Skin of body (tissue), 1 donor: ENCODE measurements at regions not wholly inside any gene's neighbourhood (a gene's known extent, or its start where the extent isn't known, plus 50 kb on each side); places are given as distances from the start of the nearest gene placed in this dataset.
A peak's percentile ranks its signal among the peaks of the same experiment; 100 is the strongest.

Experiments used
- DNase-seq: peaks from one replicate; lab custom pipeline; 2025; lab: John Stamatoyannopoulos, UW

GRCh38 chr21:17981060-17981740, 162.0 kb upstream of the C21orf91 start:
- peak; percentile 19 for DNase-seq

GRCh38 chr21:17979763-17980162, 160.6 kb upstream of the C21orf91 start:
- peak; percentile 83 for DNase-seq

- DNase-seq, result no peak
Measured at GRCh38 chr21:17978895-17979294, 159.7 kb upstream of the C21orf91 start.

- no peak for DNase-seq
Measured at GRCh38 chr21:17976691-17977090, 157.5 kb upstream of the C21orf91 start.

- no peak for DNase-seq
Measured at GRCh38 chr21:17976139-17976538, 157.0 kb upstream of the C21orf91 start.

- DNase-seq, result no peak
Measured at GRCh38 chr21:17967319-17967718, 148.2 kb upstream of the C21orf91 start.

- peak; percentile 46 for DNase-seq
Measured at GRCh38 chr21:17964716-17965115, 145.6 kb upstream of the C21orf91 start.

GRCh38 chr21:17964199-17964598, 145.0 kb upstream of the C21orf91 start:
- no peak for DNase-seq

- DNase-seq, result no peak
Measured at GRCh38 chr21:17950591-17950990, 131.4 kb upstream of the C21orf91 start.

GRCh38 chr21:17949421-17949820, 130.3 kb upstream of the C21orf91 start:
- DNase-seq, result peak; percentile 36

GRCh38 chr21:17947531-17947930, 128.4 kb upstream of the C21orf91 start:
- no peak for DNase-seq

GRCh38 chr21:17931080-17931479, 111.9 kb upstream of the C21orf91 start:
- no peak for DNase-seq

GRCh38 chr21:17930093-17930492, 110.9 kb upstream of the C21orf91 start:
- DNase-seq, result no peak

- DNase-seq, result no peak
Measured at GRCh38 chr21:17929510-17929909, 110.4 kb upstream of the C21orf91 start.

GRCh38 chr21:17925899-17926298, 106.7 kb upstream of the C21orf91 start:
- DNase-seq, result peak; percentile 33

GRCh38 chr21:17925000-17925610, 105.9 kb upstream of the C21orf91 start:
- peak; percentile 20 for DNase-seq

GRCh38 chr21:17921579-17922530, 102.7 kb upstream of the C21orf91 start:
- peak; percentile 91 for DNase-seq

- no peak for DNase-seq
Measured at GRCh38 chr21:17915976-17916375, 96.8 kb upstream of the C21orf91 start.

- DNase-seq, result no peak
Measured at GRCh38 chr21:17911628-17912027, 92.5 kb upstream of the C21orf91 start.

- peak; percentile 33 for DNase-seq
Measured at GRCh38 chr21:17903929-17904639, 84.9 kb upstream of the C21orf91 start.

GRCh38 chr21:17903029-17903806, 84.1 kb upstream of the C21orf91 start:
- peak; percentile 29 for DNase-seq
